Bronchial epithelial cell (primary cell): ENCODE measurements at regions not wholly inside any gene's neighbourhood (a gene's known extent, or its start where the extent isn't known, plus 50 kb on each side); places are given as distances from the start of the nearest gene placed in this dataset.

ENCODE experiments used
- DNase-seq: peaks from one replicate; pipeline ENCODE4 v3.0.0-alpha.2; 2010; ENCODE audit warnings: low read depth
- FAIRE-seq: peaks from 2 replicates; lab custom pipeline; 2011; peaks lifted over from hg19 to GRCh38; lab: Jason Lieb, UNC
- H3K27me3 ChIP-seq: 2 replicates; pipeline ENCODE4 v1.5.1; 2011; ENCODE audit warnings: low read length; ENCODE audit not compliant: control insufficient read depth, insufficient read depth
- H3K36me3 ChIP-seq: 2 replicates; pipeline ENCODE4 v1.5.1; 2011; ENCODE audit warnings: low read length; ENCODE audit not compliant: control insufficient read depth, insufficient read depth
- H3K4me3 ChIP-seq: 2 replicates; pipeline ENCODE4 v1.5.1; 2011; ENCODE audit warnings: mild to moderate bottlenecking, low read depth, low read length, control low read depth
- TF ChIP-seq, protein P1 (sequence below): IDR thresholded peaks from 2 replicates; pipeline ENCODE4 v1.5.1; 2011; ENCODE audit warnings: mild to moderate bottlenecking, moderate library complexity, low read length, control low read depth, inconsistent platforms; ENCODE audit not compliant: insufficient read depth, severe bottlenecking

DNA sequence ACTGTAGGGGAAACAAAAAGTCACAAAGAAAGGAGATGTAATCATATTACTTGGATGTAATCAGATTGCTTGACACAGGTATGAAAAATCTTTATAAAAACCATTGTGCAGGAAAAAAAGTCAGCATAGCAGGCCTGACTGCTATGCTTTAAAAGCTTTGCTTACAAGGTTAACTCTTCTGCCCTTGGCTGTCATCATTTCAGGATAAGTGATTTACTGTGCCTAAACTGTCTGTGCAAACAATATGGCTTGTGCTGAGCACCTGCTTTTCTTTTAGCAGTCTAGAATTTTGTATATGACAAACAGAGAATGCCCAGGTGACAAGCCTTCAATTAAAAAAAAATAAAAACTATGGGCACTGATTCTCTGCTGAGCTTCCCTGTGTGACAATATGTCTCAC lies 63.8 kb upstream of the PLEKHG7 start:
- Histone ChIP-seq H3K4me3 (no peak overlapping the region), H3K36me3 (no peaks in the 10 kb centered on the region), H3K27me3 (no peaks in the 10 kb centered on the region)
- DNase-seq (no peak), FAIRE-seq (no peak)
- TF ChIP-seq, protein P1, sequence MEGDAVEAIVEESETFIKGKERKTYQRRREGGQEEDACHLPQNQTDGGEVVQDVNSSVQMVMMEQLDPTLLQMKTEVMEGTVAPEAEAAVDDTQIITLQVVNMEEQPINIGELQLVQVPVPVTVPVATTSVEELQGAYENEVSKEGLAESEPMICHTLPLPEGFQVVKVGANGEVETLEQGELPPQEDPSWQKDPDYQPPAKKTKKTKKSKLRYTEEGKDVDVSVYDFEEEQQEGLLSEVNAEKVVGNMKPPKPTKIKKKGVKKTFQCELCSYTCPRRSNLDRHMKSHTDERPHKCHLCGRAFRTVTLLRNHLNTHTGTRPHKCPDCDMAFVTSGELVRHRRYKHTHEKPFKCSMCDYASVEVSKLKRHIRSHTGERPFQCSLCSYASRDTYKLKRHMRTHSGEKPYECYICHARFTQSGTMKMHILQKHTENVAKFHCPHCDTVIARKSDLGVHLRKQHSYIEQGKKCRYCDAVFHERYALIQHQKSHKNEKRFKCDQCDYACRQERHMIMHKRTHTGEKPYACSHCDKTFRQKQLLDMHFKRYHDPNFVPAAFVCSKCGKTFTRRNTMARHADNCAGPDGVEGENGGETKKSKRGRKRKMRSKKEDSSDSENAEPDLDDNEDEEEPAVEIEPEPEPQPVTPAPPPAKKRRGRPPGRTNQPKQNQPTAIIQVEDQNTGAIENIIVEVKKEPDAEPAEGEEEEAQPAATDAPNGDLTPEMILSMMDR, result no peak

DNA sequence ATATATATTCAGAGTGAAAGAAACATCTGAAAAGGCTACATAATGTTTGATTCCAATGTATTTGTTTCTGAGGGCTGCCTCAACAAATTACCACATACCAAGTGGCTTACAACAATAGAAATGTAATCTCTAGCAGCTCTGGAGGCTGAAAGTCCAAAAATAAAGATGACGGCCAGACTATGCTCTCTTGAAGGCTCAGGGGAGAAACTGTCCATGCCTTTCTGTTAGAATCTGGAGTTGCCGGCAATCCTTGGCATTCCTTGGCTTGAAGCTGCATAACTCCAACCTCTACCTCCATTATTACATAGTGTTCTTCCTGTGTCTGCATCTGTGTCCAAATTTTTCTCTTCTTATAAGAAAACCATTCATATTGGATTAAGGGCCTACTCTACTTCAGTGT lies 68.1 kb upstream of the PLEKHG7 start:
- no peaks in the 10 kb centered on the region for H3K36me3 ChIP-seq
- H3K27me3 ChIP-seq, result no peaks in the 10 kb centered on the region
- no peak for FAIRE-seq
- no peak for DNase-seq
- TF ChIP-seq, protein P1, result no peak
- H3K4me3 ChIP-seq, result no peak overlapping the region

DNA sequence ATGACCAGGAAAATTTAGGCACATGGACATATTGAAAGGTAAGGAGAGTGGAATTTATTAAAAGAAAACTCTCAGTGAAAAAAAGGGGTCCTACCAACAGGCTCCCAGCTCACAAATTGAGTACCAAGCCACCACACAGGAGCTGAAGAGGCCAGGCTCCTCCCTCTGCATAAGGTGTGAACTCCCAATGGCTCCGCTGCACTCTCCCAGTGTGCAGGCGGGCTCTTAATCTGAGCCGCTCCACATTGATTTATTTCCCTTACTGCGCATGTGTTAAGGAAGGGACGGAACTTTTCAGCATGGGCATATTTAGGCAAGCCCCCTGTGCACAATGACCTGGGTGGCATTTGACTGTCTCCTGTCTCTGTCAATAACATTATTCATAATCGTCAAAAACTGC lies 68.6 kb upstream of the PLEKHG7 start:
- no peak for FAIRE-seq
- TF ChIP-seq, protein P1, result no peak

DNA sequence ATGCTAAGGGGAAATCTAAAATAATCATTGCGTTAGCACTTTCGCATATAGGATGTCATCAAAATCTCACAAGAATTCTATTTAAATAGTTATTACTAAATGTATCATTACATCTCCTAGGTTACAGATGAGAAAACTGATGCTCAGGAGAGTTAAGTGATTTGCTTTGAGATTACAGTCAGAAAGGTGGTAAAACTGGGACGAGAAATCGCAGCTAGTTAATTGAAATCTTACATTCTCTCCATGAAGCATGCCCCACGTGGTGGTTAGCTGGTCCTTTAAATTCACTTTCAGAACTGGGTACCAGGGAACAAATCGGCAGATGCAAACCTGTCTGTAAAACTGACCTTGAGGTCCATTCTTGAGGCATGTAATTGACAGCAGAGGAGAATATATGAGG lies 71.8 kb upstream of the PLEKHG7 start:
- DNase-seq, result no peak

More for the DNA sequence above, 68.6 kb upstream of the PLEKHG7 start:
- DNase-seq, result no peak
- Histone ChIP-seq H3K27me3 (no peaks in the 10 kb centered on the region), H3K36me3 (no peaks in the 10 kb centered on the region), H3K4me3 (no peak overlapping the region)

DNA sequence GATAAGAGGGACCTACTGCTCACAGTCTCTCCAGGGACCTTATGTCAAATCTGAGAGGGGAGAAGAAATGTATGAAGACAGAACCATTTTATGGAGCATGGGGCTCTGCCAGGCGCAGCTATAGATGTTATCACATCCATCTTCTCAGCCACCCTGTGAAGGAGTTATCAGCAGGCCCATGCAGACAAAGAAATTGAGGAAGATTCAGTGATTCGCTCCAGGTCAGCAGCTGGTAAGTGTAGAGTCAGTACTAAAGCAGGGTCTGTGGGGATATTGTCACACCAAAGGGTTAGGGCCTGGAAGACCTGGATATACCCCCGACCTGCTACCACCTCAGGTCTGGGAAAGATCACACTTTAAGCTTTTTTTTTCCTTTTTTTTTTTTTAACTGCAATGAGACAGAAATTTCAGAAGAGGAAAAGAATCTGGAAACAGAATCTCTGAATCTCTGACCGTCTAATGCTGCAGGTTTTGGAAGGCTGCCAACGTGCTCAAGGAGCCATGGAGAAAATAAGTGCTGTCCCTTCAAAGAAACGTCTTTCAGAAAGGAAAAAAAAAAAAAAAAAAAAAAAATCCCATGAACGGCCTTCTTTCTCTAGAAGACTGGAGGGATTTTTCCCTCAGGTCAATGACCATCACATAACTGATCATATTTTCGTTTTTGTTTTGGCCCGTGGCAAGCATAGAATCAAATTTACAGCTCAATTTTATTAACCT lies 73.3 kb upstream of the PLEKHG7 start:
- Histone ChIP-seq H3K4me3 (no peak overlapping the region), H3K36me3 (no peaks in the 10 kb centered on the region), H3K27me3 (no peaks in the 10 kb centered on the region)
- no peak for FAIRE-seq
- no peak for DNase-seq
- TF ChIP-seq, protein P1, result no peak

More for the DNA sequence above, 71.8 kb upstream of the PLEKHG7 start:
- H3K4me3 ChIP-seq, result no peak overlapping the region
- TF ChIP-seq, protein P1, result no peak
- FAIRE-seq, result no peak
- H3K27me3 ChIP-seq, result no peaks in the 10 kb centered on the region
- H3K36me3 ChIP-seq, result no peaks in the 10 kb centered on the region

DNA sequence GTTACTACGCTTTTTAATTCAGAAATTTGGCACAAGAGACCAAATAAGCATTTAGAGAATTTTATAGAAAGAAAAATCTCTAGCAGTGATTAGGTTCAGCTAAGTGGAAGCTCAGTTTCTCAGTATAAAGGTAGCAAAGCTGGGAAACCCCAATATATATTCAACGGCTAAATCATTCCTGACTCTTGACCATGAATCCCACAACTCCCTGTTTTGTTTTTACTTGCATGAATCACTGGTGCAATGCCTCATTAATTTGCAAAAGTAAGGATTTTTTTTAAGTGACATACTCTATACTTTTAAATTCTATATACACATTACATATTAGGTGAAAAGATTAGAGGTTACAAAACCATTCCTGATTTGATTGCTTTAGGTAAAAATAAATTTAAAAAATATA lies 74.3 kb upstream of the PLEKHG7 start:
- Histone ChIP-seq H3K36me3 (no peaks in the 10 kb centered on the region), H3K4me3 (no peak overlapping the region), H3K27me3 (no peaks in the 10 kb centered on the region)
- DNase-seq (no peak), FAIRE-seq (no peak)
- TF ChIP-seq, protein P1, result no peak
